ENCODE measurements at regions not wholly inside any gene's neighbourhood (a gene's known extent, or its start where the extent isn't known, plus 50 kb on each side); places are given as distances from the start of the nearest gene placed in this dataset.
"Not testable (repeated sequence)": the region's sequence is repeated elsewhere in the genome, so short reads cannot be mapped to it uniquely, and the experiment has no call there.

GRCh38 chr5:143521846-143522400, 118.4 kb upstream of the NR3C1 start:
- no peak for TF ChIP-seq CTCF (IDR thresholded peaks at IDR 0.05; ENCODE audit: low read depth, low read length, missing control alignments)
- no peak overlapping the region for H3K4me3 ChIP-seq (ENCODE audit: low read depth, low read length)

GRCh38 chr5:143521141-143521540, 117.7 kb upstream of the NR3C1 start:
- H3K4me3 ChIP-seq (ENCODE audit: low read depth, low read length), result no peak overlapping the region
- DNase-seq (ENCODE audit: low read depth), result no peak
- no peak for TF ChIP-seq CTCF (IDR thresholded peaks at IDR 0.05; ENCODE audit: low read depth, low read length, missing control alignments)

More at GRCh38 chr5:143521846-143522400, 118.4 kb upstream of the NR3C1 start:
- DNase-seq (ENCODE audit: low read depth), result no peak

- DNase-seq (ENCODE audit: low read depth); H3K4me3 ChIP-seq (ENCODE audit: low read depth, low read length): not testable (repeated sequence)
Observed at GRCh38 chr5:143519215-143519614, 115.7 kb upstream of the NR3C1 start.

GRCh38 chr5:143517824-143518223, 114.3 kb upstream of the NR3C1 start:
- DNase-seq (ENCODE audit: low read depth); H3K4me3 ChIP-seq (ENCODE audit: low read depth, low read length): not testable (repeated sequence)

- no peak overlapping the region for H3K4me3 ChIP-seq (ENCODE audit: low read depth, low read length)
- TF ChIP-seq CTCF (IDR thresholded peaks at IDR 0.05; ENCODE audit: low read depth, low read length, missing control alignments), result no peak
- no peak for DNase-seq (ENCODE audit: low read depth)
Observed at GRCh38 chr5:143516249-143516648, 112.8 kb upstream of the NR3C1 start.

- no peak for TF ChIP-seq CTCF (IDR thresholded peaks at IDR 0.05; ENCODE audit: low read depth, low read length, missing control alignments)
- DNase-seq (ENCODE audit: low read depth), result no peak
- no peak overlapping the region for H3K4me3 ChIP-seq (ENCODE audit: low read depth, low read length)
Observed at GRCh38 chr5:143515829-143516228, 112.3 kb upstream of the NR3C1 start.

- no peak for TF ChIP-seq CTCF (IDR thresholded peaks at IDR 0.05; ENCODE audit: low read depth, low read length, missing control alignments)
- DNase-seq (ENCODE audit: low read depth), result no peak
- no peak overlapping the region for H3K4me3 ChIP-seq (ENCODE audit: low read depth, low read length)
Observed at GRCh38 chr5:143514616-143515335, 111.3 kb upstream of the NR3C1 start.

- DNase-seq (ENCODE audit: low read depth), result no peak
- H3K4me3 ChIP-seq (ENCODE audit: low read depth, low read length), result no peak overlapping the region
- TF ChIP-seq CTCF (IDR thresholded peaks at IDR 0.05; ENCODE audit: low read depth, low read length, missing control alignments), result no peak
Observed at GRCh38 chr5:143513720-143514119, 110.2 kb upstream of the NR3C1 start.

Data from GM12864 (cell line).